H1 (cell line): ENCODE measurements at regions not wholly inside any gene's neighbourhood (a gene's known extent, or its start where the extent isn't known, plus 50 kb on each side); places are given as distances from the start of the nearest gene placed in this dataset.

Source experiments
- CTCF ChIP-seq, 3 experiments: IDR thresholded peaks; 1 replicate in 2 of 3; 2 replicates in 1 of 3; pipeline versions ENCODE4 v1.5.1 to v1.6.1; 2011; ENCODE audit warnings: low read length in 3 of 3, mild to moderate bottlenecking in 3 of 3, inconsistent platforms in 2 of 3, low read depth in 1 of 3, moderate library complexity in 1 of 3; ENCODE audit not compliant: insufficient read depth in 1 of 3; ENCODE audit errors: control extremely low read depth in 1 of 3
- EP300 ChIP-seq, 2 experiments: IDR thresholded peaks; 1 replicate in 1 of 2; 2 replicates in 1 of 2; pipeline ENCODE4 v1.6.1; 2011 to 2012; ENCODE audit warnings: low read depth in 2 of 2, low read length in 2 of 2, mild to moderate bottlenecking in 2 of 2, borderline replicate concordance in 1 of 2, inconsistent platforms in 1 of 2, moderate library complexity in 1 of 2
- SP1 ChIP-seq: IDR thresholded peaks from 2 replicates; pipeline ENCODE4 v1.6.1; 2011; ENCODE audit warnings: low read depth, low read length
- TAF7 ChIP-seq: optimal IDR thresholded peaks from 2 replicates; pipeline ENCODE3; 2011; ENCODE audit warnings: low read depth, mild to moderate bottlenecking, inconsistent platforms, low read length, moderate library complexity, borderline replicate concordance
- USF2 ChIP-seq: IDR thresholded peaks from 2 replicates; pipeline ENCODE4 v1.6.1; 2011; ENCODE audit warnings: low read length, improper control_type of control experiment
- TF ChIP-seq, protein P1 (sequence below): fragments of 300-600 bp; sonication (generic); IDR thresholded peaks from 2 replicates; pipeline ENCODE4 v1.7.1; 2012; ENCODE audit warnings: low read length, moderate library complexity, mild to moderate bottlenecking, inconsistent platforms; ENCODE audit not compliant: insufficient replicate concordance
- TF ChIP-seq, protein P2 (sequence below): IDR thresholded peaks from 2 replicates; pipeline ENCODE4 v1.6.1; 2011; ENCODE audit warnings: low read depth, mild to moderate bottlenecking, low read length; ENCODE audit not compliant: insufficient read depth

DNA sequence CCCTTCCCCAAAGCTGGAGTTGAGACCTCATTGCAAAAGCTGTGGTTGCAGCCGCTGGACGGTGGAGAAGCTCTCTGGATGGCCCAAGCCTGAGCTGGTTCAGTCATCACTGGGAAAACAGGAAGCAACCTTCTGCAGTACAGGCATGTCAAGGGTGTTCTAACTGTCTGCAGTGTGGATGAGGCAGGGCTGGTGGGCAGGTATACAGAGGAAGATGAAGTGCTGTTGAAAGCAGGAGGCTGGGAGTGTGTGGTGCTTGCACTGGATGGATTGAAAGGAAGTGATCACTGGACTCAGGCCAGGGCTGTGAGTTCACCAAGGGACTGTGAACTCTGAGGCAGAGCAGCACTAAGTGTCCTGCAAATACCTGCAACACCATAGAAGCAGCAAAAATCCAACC, 89.0 kb upstream of the NOX3 start (continued):
- TF ChIP-seq, protein P1, sequence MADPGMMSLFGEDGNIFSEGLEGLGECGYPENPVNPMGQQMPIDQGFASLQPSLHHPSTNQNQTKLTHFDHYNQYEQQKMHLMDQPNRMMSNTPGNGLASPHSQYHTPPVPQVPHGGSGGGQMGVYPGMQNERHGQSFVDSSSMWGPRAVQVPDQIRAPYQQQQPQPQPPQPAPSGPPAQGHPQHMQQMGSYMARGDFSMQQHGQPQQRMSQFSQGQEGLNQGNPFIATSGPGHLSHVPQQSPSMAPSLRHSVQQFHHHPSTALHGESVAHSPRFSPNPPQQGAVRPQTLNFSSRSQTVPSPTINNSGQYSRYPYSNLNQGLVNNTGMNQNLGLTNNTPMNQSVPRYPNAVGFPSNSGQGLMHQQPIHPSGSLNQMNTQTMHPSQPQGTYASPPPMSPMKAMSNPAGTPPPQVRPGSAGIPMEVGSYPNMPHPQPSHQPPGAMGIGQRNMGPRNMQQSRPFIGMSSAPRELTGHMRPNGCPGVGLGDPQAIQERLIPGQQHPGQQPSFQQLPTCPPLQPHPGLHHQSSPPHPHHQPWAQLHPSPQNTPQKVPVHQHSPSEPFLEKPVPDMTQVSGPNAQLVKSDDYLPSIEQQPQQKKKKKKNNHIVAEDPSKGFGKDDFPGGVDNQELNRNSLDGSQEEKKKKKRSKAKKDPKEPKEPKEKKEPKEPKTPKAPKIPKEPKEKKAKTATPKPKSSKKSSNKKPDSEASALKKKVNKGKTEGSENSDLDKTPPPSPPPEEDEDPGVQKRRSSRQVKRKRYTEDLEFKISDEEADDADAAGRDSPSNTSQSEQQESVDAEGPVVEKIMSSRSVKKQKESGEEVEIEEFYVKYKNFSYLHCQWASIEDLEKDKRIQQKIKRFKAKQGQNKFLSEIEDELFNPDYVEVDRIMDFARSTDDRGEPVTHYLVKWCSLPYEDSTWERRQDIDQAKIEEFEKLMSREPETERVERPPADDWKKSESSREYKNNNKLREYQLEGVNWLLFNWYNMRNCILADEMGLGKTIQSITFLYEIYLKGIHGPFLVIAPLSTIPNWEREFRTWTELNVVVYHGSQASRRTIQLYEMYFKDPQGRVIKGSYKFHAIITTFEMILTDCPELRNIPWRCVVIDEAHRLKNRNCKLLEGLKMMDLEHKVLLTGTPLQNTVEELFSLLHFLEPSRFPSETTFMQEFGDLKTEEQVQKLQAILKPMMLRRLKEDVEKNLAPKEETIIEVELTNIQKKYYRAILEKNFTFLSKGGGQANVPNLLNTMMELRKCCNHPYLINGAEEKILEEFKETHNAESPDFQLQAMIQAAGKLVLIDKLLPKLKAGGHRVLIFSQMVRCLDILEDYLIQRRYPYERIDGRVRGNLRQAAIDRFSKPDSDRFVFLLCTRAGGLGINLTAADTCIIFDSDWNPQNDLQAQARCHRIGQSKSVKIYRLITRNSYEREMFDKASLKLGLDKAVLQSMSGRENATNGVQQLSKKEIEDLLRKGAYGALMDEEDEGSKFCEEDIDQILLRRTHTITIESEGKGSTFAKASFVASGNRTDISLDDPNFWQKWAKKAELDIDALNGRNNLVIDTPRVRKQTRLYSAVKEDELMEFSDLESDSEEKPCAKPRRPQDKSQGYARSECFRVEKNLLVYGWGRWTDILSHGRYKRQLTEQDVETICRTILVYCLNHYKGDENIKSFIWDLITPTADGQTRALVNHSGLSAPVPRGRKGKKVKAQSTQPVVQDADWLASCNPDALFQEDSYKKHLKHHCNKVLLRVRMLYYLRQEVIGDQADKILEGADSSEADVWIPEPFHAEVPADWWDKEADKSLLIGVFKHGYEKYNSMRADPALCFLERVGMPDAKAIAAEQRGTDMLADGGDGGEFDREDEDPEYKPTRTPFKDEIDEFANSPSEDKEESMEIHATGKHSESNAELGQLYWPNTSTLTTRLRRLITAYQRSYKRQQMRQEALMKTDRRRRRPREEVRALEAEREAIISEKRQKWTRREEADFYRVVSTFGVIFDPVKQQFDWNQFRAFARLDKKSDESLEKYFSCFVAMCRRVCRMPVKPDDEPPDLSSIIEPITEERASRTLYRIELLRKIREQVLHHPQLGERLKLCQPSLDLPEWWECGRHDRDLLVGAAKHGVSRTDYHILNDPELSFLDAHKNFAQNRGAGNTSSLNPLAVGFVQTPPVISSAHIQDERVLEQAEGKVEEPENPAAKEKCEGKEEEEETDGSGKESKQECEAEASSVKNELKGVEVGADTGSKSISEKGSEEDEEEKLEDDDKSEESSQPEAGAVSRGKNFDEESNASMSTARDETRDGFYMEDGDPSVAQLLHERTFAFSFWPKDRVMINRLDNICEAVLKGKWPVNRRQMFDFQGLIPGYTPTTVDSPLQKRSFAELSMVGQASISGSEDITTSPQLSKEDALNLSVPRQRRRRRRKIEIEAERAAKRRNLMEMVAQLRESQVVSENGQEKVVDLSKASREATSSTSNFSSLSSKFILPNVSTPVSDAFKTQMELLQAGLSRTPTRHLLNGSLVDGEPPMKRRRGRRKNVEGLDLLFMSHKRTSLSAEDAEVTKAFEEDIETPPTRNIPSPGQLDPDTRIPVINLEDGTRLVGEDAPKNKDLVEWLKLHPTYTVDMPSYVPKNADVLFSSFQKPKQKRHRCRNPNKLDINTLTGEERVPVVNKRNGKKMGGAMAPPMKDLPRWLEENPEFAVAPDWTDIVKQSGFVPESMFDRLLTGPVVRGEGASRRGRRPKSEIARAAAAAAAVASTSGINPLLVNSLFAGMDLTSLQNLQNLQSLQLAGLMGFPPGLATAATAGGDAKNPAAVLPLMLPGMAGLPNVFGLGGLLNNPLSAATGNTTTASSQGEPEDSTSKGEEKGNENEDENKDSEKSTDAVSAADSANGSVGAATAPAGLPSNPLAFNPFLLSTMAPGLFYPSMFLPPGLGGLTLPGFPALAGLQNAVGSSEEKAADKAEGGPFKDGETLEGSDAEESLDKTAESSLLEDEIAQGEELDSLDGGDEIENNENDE, result no peak
- TF ChIP-seq USF2, result no peak
- TF ChIP-seq, protein P2, sequence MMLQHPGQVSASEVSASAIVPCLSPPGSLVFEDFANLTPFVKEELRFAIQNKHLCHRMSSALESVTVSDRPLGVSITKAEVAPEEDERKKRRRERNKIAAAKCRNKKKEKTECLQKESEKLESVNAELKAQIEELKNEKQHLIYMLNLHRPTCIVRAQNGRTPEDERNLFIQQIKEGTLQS, result no peak
- TF ChIP-seq TAF7, result no peak
- TF ChIP-seq SP1, result no peak
- TF ChIP-seq CTCF (IDR thresholded peaks at IDR 0.05; ENCODE audit: control extremely low read depth in 1 of 3, insufficient read depth in 1 of 3, low read depth in 1 of 3, low read length in 3 of 3), result no peak
- no peak for TF ChIP-seq EP300 (IDR thresholded peaks at IDR 0.05; ENCODE audit: borderline replicate concordance in 1 of 2, low read depth in 2 of 2, low read length in 2 of 2)
